HEK293 (cell line): ENCODE measurements at regions not wholly inside any gene's neighbourhood (a gene's known extent, or its start where the extent isn't known, plus 50 kb on each side); places are given as distances from the start of the nearest gene placed in this dataset.

Experiments
- CTCF ChIA-PET: fragments of 350-600 bp; formaldehyde crosslinking; extraction: SDS; loops from one replicate; lab custom pipeline; 2021; ENCODE audit warnings: antibody characterized with exemption; lab: Yijun Ruan, JAX
- POLR2A ChIA-PET: fragments of 300-600 bp; formaldehyde crosslinking; extraction: SDS; loops from one replicate; lab custom pipeline; 2020; ENCODE audit warnings: antibody characterized with exemption, inconsistent platforms; lab: Yijun Ruan, JAX
- H3K27ac ChIP-seq: fragments of 200-500 bp; sonication (Bioruptor generic); 2 replicates; pipeline ENCODE4 v1.5.1; 2014; ENCODE audit warnings: low read depth, low read length, control low read depth, inconsistent platforms; ENCODE audit errors: extremely low read depth
- H3K36me3 ChIP-seq, 2 experiments: fragments of 200-500 bp in 1 of 2; sonication (Bioruptor generic) in 1 of 2; 1 replicate in 1 of 2; 2 replicates in 1 of 2; pipeline ENCODE4 v1.5.1; 2014 to 2017; ENCODE audit warnings: inconsistent platforms in 2 of 2, low read length in 2 of 2; ENCODE audit not compliant: control insufficient read depth in 2 of 2, insufficient read depth in 1 of 2
- H3K4me1 ChIP-seq: fragments of 200-500 bp; sonication (Bioruptor generic); 2 replicates; pipeline ENCODE4 v1.5.1; 2014; ENCODE audit warnings: mild to moderate bottlenecking, low read length, inconsistent platforms; ENCODE audit not compliant: control insufficient read depth, insufficient read depth
- H3K4me3 ChIP-seq: 2 replicates; pipeline ENCODE4 v1.5.1; 2011; ENCODE audit warnings: low read depth, mild to moderate bottlenecking, control low read depth, low read length, moderate library complexity
- H3K9me3 ChIP-seq: fragments of 200-500 bp; sonication (Bioruptor generic); 2 replicates; pipeline ENCODE4 v1.5.1; 2014; ENCODE audit warnings: low read depth, low read length, inconsistent platforms; ENCODE audit not compliant: control insufficient read depth, insufficient read depth
- CTCF ChIP-seq: fragments of 450-650 bp; formaldehyde crosslinking; IDR thresholded peaks from 2 replicates; pipeline ENCODE4 v1.5.1; 2016; ENCODE audit warnings: missing biosample characterization, missing genetic modification characterization
- KLF16 ChIP-seq: fragments of 450-650 bp; formaldehyde crosslinking; IDR thresholded peaks from 2 replicates; pipeline ENCODE4 v1.5.1; 2017; ENCODE audit warnings: missing biosample characterization, missing genetic modification characterization
- RBAK ChIP-seq: fragments of 450-650 bp; formaldehyde crosslinking; IDR thresholded peaks from 2 replicates; pipeline ENCODE4 v1.5.1; 2016; ENCODE audit warnings: missing biosample characterization, missing genetic modification characterization
- REST ChIP-seq: fragments of 450-650 bp; formaldehyde crosslinking; IDR thresholded peaks from 2 replicates; pipeline ENCODE4 v1.5.1; 2016; ENCODE audit warnings: missing biosample characterization, missing genetic modification characterization
- SCRT2 ChIP-seq: fragments of 450-650 bp; formaldehyde crosslinking; IDR thresholded peaks from 2 replicates; pipeline ENCODE4 v1.5.1; 2016; ENCODE audit warnings: missing biosample characterization, missing genetic modification characterization
- SETDB1 ChIP-seq: IDR thresholded peaks from one replicate; pipeline ENCODE4 v1.6.1; 2017; ENCODE audit warnings: mild to moderate bottlenecking, low read length, moderate library complexity, mixed read lengths; ENCODE audit not compliant: insufficient read length
- TCF7L2 ChIP-seq: IDR thresholded peaks from 2 replicates; pipeline ENCODE4 v1.6.1; 2011; ENCODE audit warnings: low read depth, mild to moderate bottlenecking, inconsistent platforms, low read length, moderate library complexity, borderline replicate concordance
- ZNF155 ChIP-seq: fragments of 450-650 bp; formaldehyde crosslinking; IDR thresholded peaks from 2 replicates; pipeline ENCODE4 v1.5.1; 2016; ENCODE audit warnings: missing biosample characterization, missing genetic modification characterization
- ZNF18 ChIP-seq: fragments of 450-650 bp; formaldehyde crosslinking; IDR thresholded peaks from 2 replicates; pipeline ENCODE4 v1.5.1; 2016; ENCODE audit warnings: missing biosample characterization, missing genetic modification characterization
- ZNF211 ChIP-seq: fragments of 450-650 bp; formaldehyde crosslinking; IDR thresholded peaks from 2 replicates; pipeline ENCODE4 v1.5.1; 2016; ENCODE audit warnings: low read depth, missing biosample characterization, missing genetic modification characterization
- ZNF416 ChIP-seq: fragments of 450-650 bp; formaldehyde crosslinking; IDR thresholded peaks from 2 replicates; pipeline ENCODE4 v1.5.1; 2016; ENCODE audit warnings: missing biosample characterization, missing genetic modification characterization
- ZNF433 ChIP-seq: fragments of 450-650 bp; formaldehyde crosslinking; IDR thresholded peaks from 2 replicates; pipeline ENCODE4 v1.5.1; 2016; ENCODE audit warnings: missing biosample characterization, missing genetic modification characterization, low read depth
- ZNF449 ChIP-seq: fragments of 450-650 bp; formaldehyde crosslinking; IDR thresholded peaks from 2 replicates; pipeline ENCODE4 v1.5.1; 2017; ENCODE audit warnings: missing biosample characterization, mild to moderate bottlenecking, missing genetic modification characterization, moderate library complexity
- ZNF600 ChIP-seq: fragments of 450-650 bp; formaldehyde crosslinking; IDR thresholded peaks from 2 replicates; pipeline ENCODE4 v1.5.1; 2016; ENCODE audit warnings: missing biosample characterization, missing genetic modification characterization
- ZNF624 ChIP-seq: fragments of 450-650 bp; formaldehyde crosslinking; IDR thresholded peaks from 2 replicates; pipeline ENCODE4 v1.5.1; 2017; ENCODE audit warnings: missing biosample characterization, missing genetic modification characterization
- ZNF626 ChIP-seq: fragments of 450-650 bp; sonication (Bioruptor Pico); formaldehyde crosslinking; IDR thresholded peaks from 2 replicates; pipeline ENCODE4 v1.5.1; 2018; ENCODE audit warnings: missing biosample characterization, missing genetic modification characterization, inconsistent platforms
- ZNF654 ChIP-seq: fragments of 450-650 bp; formaldehyde crosslinking; IDR thresholded peaks from 2 replicates; pipeline ENCODE4 v1.5.1; 2016; ENCODE audit warnings: low read depth, missing biosample characterization, missing genetic modification characterization
- ZNF747 ChIP-seq: fragments of 450-650 bp; formaldehyde crosslinking; IDR thresholded peaks from 2 replicates; pipeline ENCODE4 v1.5.1; 2016; ENCODE audit warnings: missing biosample characterization, missing genetic modification characterization
- ZNF777 ChIP-seq: fragments of 450-650 bp; formaldehyde crosslinking; IDR thresholded peaks from 2 replicates; pipeline ENCODE4 v1.5.1; 2017; ENCODE audit warnings: missing biosample characterization, missing genetic modification characterization, borderline replicate concordance
- ZNF792 ChIP-seq: fragments of 450-650 bp; formaldehyde crosslinking; IDR thresholded peaks from 2 replicates; pipeline ENCODE4 v1.5.1; 2016; ENCODE audit warnings: missing biosample characterization, missing genetic modification characterization
- ZSCAN23 ChIP-seq: fragments of 450-650 bp; formaldehyde crosslinking; IDR thresholded peaks from 2 replicates; pipeline ENCODE4 v1.5.1; 2016; ENCODE audit warnings: missing biosample characterization, missing genetic modification characterization

GRCh38 chr22:42202048-42202447 is 68.4 kb downstream of the TCF20 start (continued):
- TF ChIP-seq CTCF (tag by site-specific recombination): no peak
- no peak for TF ChIP-seq RBAK (tag by site-specific recombination)
- no peak for TF ChIP-seq ZNF624
- TF ChIP-seq SETDB1: no peak
- TF ChIP-seq ZNF792 (tag by site-specific recombination): no peak
- TF ChIP-seq ZNF416 (tag by site-specific recombination): no peak

GRCh38 chr22:42199025-42199424 is 68.4 kb upstream of the CYP2D6 start:
- CTCF ChIA-PET: no interaction called here
- peaks cover 0 to 16% of the 10 kb centered on the region in 2 experiments; a peak in 2 of 3 replicates for H3K36me3 ChIP-seq

GRCh38 chr22:42198226-42198625 is 67.6 kb upstream of the CYP2D6 start:
- POLR2A ChIA-PET: interaction anchor here (0.6 to 0.7 kb wide), 2 partner anchors 25 to 56 kb away, joined by 3 to 5 read pairs; no protein-coding TSS in a partner anchor
- Histone ChIP-seq H3K9me3 (no peaks in the 10 kb centered on the region), H3K4me1 (no peaks in the 10 kb centered on the region)
- TF ChIP-seq ZNF747 (tag by site-specific recombination) (no peak), ZNF211 (tag by site-specific recombination) (no peak), ZNF777 (tag by site-specific recombination) (no peak), ZNF626 (no peak), TCF7L2 (no peak), KLF16 (tag by site-specific recombination) (no peak), ZSCAN23 (tag by site-specific recombination) (no peak), ZNF155 (tag by site-specific recombination) (no peak), REST (tag by site-specific recombination) (no peak), ZNF18 (tag by site-specific recombination) (no peak), ZNF433 (tag by site-specific recombination) (no peak), ZNF654 (tag by site-specific recombination) (no peak), SCRT2 (tag by site-specific recombination) (no peak), ZNF449 (tag by site-specific recombination) (no peak)
- TF ChIP-seq, all 188 proteins: peak for 0
- no peak overlapping the region for H3K4me3 ChIP-seq
- peaks cover 0 to 16% of the 10 kb centered on the region in 2 experiments; a peak in 1 of 3 replicates for H3K36me3 ChIP-seq
- CTCF ChIA-PET: no interaction called here
- no peak overlapping the region for H3K27ac ChIP-seq

More at GRCh38 chr22:42199025-42199424, 68.4 kb upstream of the CYP2D6 start:
- no peak overlapping the region for H3K27ac ChIP-seq
- TF ChIP-seq ZNF747 (tag by site-specific recombination): no peak
- TF ChIP-seq ZNF600 (tag by site-specific recombination): no peak
- TF ChIP-seq, all 188 proteins: peak for 0
- POLR2A ChIA-PET: interaction anchor here (0.6 kb wide), 1 partner anchor 26 kb away, joined by 3 read pairs; no protein-coding TSS in a partner anchor
- Histone ChIP-seq H3K4me3 (no peak overlapping the region), H3K4me1 (no peaks in the 10 kb centered on the region), H3K9me3 (no peaks in the 10 kb centered on the region)
